ENCODE measurements at regions not wholly inside any gene's neighbourhood (a gene's known extent, or its start where the extent isn't known, plus 50 kb on each side); places are given as distances from the start of the nearest gene placed in this dataset.

GRCh38 chr4:131309628-131310027, 1839.5 kb upstream of the PCDH10 start:
- Histone ChIP-seq H3K9ac (ENCODE audit: low read depth, low read length) (no peak overlapping the region), H3K36me3 (ENCODE audit: insufficient read depth, low read length) (no peaks in the 10 kb centered on the region), H3K79me2 (ENCODE audit: insufficient read depth, low read length) (no peaks in the 10 kb centered on the region), H3K27me3 (ENCODE audit: insufficient read depth, low read length, poor library complexity) (no peaks in the 10 kb centered on the region), H4K20me1 (ENCODE audit: insufficient read depth, low read length) (no peaks in the 10 kb centered on the region), H3K4me2 (ENCODE audit: insufficient read depth, low read length) (no peak overlapping the region), H3K4me3 (ENCODE audit: low read depth in 1 of 2, low read length in 2 of 2) (no peak overlapping the region), H3K4me1 (ENCODE audit: insufficient read depth, low read length) (no peaks in the 10 kb centered on the region), H3K9me3 (ENCODE audit: insufficient read depth, low read length, severe bottlenecking) (no peaks in the 10 kb centered on the region), H3K27ac (ENCODE audit: low read length) (no peak overlapping the region), H2AFZ (ENCODE audit: low read depth, low read length) (no peak overlapping the region)
- DNase-seq (no peak), ATAC-seq (ENCODE audit: insufficient read depth, low read depth) (no peak)
- TF ChIP-seq EZH2 (IDR thresholded peaks at IDR 0.05; ENCODE audit: borderline replicate concordance, low read depth, low read length, severe bottlenecking) = no peak
- no peak for TF ChIP-seq CTCF (IDR thresholded peaks at IDR 0.05; ENCODE audit: borderline replicate concordance, extremely low read depth, low read length, poor library complexity, severe bottlenecking)

GRCh38 chr4:131316086-131316485, 1833.0 kb upstream of the PCDH10 start:
- Histone ChIP-seq H3K4me2 (ENCODE audit: insufficient read depth, low read length) (no peak overlapping the region), H3K9ac (ENCODE audit: low read depth, low read length) (no peak overlapping the region), H4K20me1 (ENCODE audit: insufficient read depth, low read length) (no peaks in the 10 kb centered on the region), H3K9me3 (ENCODE audit: insufficient read depth, low read length, severe bottlenecking) (no peaks in the 10 kb centered on the region), H3K27ac (ENCODE audit: low read length) (no peak overlapping the region), H3K36me3 (ENCODE audit: insufficient read depth, low read length) (no peaks in the 10 kb centered on the region), H3K4me3 (ENCODE audit: low read depth in 1 of 2, low read length in 2 of 2) (no peak overlapping the region), H3K79me2 (ENCODE audit: insufficient read depth, low read length) (no peaks in the 10 kb centered on the region), H3K4me1 (ENCODE audit: insufficient read depth, low read length) (no peaks in the 10 kb centered on the region), H2AFZ (ENCODE audit: low read depth, low read length) (no peak overlapping the region), H3K27me3 (ENCODE audit: insufficient read depth, low read length, poor library complexity) (no peaks in the 10 kb centered on the region)
- DNase-seq (no peak), ATAC-seq (ENCODE audit: insufficient read depth, low read depth) (no peak)
- TF ChIP-seq CTCF (IDR thresholded peaks at IDR 0.05; ENCODE audit: borderline replicate concordance, extremely low read depth, low read length, poor library complexity, severe bottlenecking) (no peak), EZH2 (IDR thresholded peaks at IDR 0.05; ENCODE audit: borderline replicate concordance, low read depth, low read length, severe bottlenecking) (no peak)

GRCh38 chr4:131337936-131338335, 1811.2 kb upstream of the PCDH10 start:
- no peaks in the 10 kb centered on the region for H3K79me2 ChIP-seq (ENCODE audit: insufficient read depth, low read length)
- H3K4me1 ChIP-seq (ENCODE audit: insufficient read depth, low read length) = no peaks in the 10 kb centered on the region
- no peaks in the 10 kb centered on the region for H3K9me3 ChIP-seq (ENCODE audit: insufficient read depth, low read length, severe bottlenecking)
- no peak overlapping the region for H3K4me2 ChIP-seq (ENCODE audit: insufficient read depth, low read length)
- H3K27ac ChIP-seq (ENCODE audit: low read length) = no peak overlapping the region
- H3K9ac ChIP-seq (ENCODE audit: low read depth, low read length) = no peak overlapping the region
- H4K20me1 ChIP-seq (ENCODE audit: insufficient read depth, low read length) = no peaks in the 10 kb centered on the region
- TF ChIP-seq EZH2 (IDR thresholded peaks at IDR 0.05; ENCODE audit: borderline replicate concordance, low read depth, low read length, severe bottlenecking) = no peak
- TF ChIP-seq CTCF (IDR thresholded peaks at IDR 0.05; ENCODE audit: borderline replicate concordance, extremely low read depth, low read length, poor library complexity, severe bottlenecking) = no peak
- H3K36me3 ChIP-seq (ENCODE audit: insufficient read depth, low read length) = no peaks in the 10 kb centered on the region
- no peak for DNase-seq
- no peaks in the 10 kb centered on the region for H3K27me3 ChIP-seq (ENCODE audit: insufficient read depth, low read length, poor library complexity)
- ATAC-seq (ENCODE audit: insufficient read depth, low read depth) = no peak
- H2AFZ ChIP-seq (ENCODE audit: low read depth, low read length) = no peak overlapping the region
- H3K4me3 ChIP-seq (ENCODE audit: low read depth in 1 of 2, low read length in 2 of 2) = no peak overlapping the region

- H3K27me3 ChIP-seq (ENCODE audit: insufficient read depth, low read length, poor library complexity) = no peaks in the 10 kb centered on the region
- no peaks in the 10 kb centered on the region for H3K79me2 ChIP-seq (ENCODE audit: insufficient read depth, low read length)
- no peak overlapping the region for H3K27ac ChIP-seq (ENCODE audit: low read length)
- H3K4me1 ChIP-seq (ENCODE audit: insufficient read depth, low read length) = no peaks in the 10 kb centered on the region
- H3K9ac ChIP-seq (ENCODE audit: low read depth, low read length) = no peak overlapping the region
- ATAC-seq (ENCODE audit: insufficient read depth, low read depth) (no peak), DNase-seq (no peak)
- H3K36me3 ChIP-seq (ENCODE audit: insufficient read depth, low read length) = no peaks in the 10 kb centered on the region
- no peak overlapping the region for H3K4me3 ChIP-seq (ENCODE audit: low read depth in 1 of 2, low read length in 2 of 2)
- H3K4me2 ChIP-seq (ENCODE audit: insufficient read depth, low read length) = no peak overlapping the region
- no peak overlapping the region for H2AFZ ChIP-seq (ENCODE audit: low read depth, low read length)
- no peaks in the 10 kb centered on the region for H3K9me3 ChIP-seq (ENCODE audit: insufficient read depth, low read length, severe bottlenecking)
- no peaks in the 10 kb centered on the region for H4K20me1 ChIP-seq (ENCODE audit: insufficient read depth, low read length)
- TF ChIP-seq CTCF (IDR thresholded peaks at IDR 0.05; ENCODE audit: borderline replicate concordance, extremely low read depth, low read length, poor library complexity, severe bottlenecking) (no peak), EZH2 (IDR thresholded peaks at IDR 0.05; ENCODE audit: borderline replicate concordance, low read depth, low read length, severe bottlenecking) (no peak)
These were observed 1810.0 kb upstream of the PCDH10 start for GRCh38 chr4:131339137-131339536.

Measured in DND-41 (cell line).